ENCODE measurements at regions not wholly inside any gene's neighbourhood (a gene's known extent, or its start where the extent isn't known, plus 50 kb on each side); places are given as distances from the start of the nearest gene placed in this dataset.
"Not testable (repeated sequence)": the region's sequence is repeated elsewhere in the genome, so short reads cannot be mapped to it uniquely, and the experiment has no call there.

GRCh38 chr9:22170556-22170955 is 161.5 kb upstream of the CDKN2B start:
- no peaks in the 10 kb centered on the region for H3K9me3 Mint-ChIP-seq (ENCODE audit: unreplicated experiment)
- DNase-seq = no peak
- TF ChIP-seq CTCF (IDR thresholded peaks at IDR 0.05; ENCODE audit: partially characterized antibody, unreplicated experiment) = no peak
- no peak overlapping the region for H3K27ac Mint-ChIP-seq (ENCODE audit: unreplicated experiment)
- H3K36me3 Mint-ChIP-seq (ENCODE audit: unreplicated experiment) = no peaks in the 10 kb centered on the region
- peaks cover 2% of the 10 kb centered on the region for H3K27me3 Mint-ChIP-seq (ENCODE audit: unreplicated experiment)
- no peaks in the 10 kb centered on the region for H3K4me1 Mint-ChIP-seq (ENCODE audit: low read depth, unreplicated experiment)
- no peak overlapping the region for H3K4me3 Mint-ChIP-seq (ENCODE audit: unreplicated experiment)

- Mint-ChIP-seq H3K4me3 (ENCODE audit: unreplicated experiment) (no peak overlapping the region), H3K27me3 (ENCODE audit: unreplicated experiment) (peaks cover 2% of the 10 kb centered on the region), H3K36me3 (ENCODE audit: unreplicated experiment) (no peaks in the 10 kb centered on the region), H3K9me3 (ENCODE audit: unreplicated experiment) (no peaks in the 10 kb centered on the region), H3K4me1 (ENCODE audit: low read depth, unreplicated experiment) (no peaks in the 10 kb centered on the region), H3K27ac (ENCODE audit: unreplicated experiment) (no peak overlapping the region)
- no peak for TF ChIP-seq CTCF (IDR thresholded peaks at IDR 0.05; ENCODE audit: partially characterized antibody, unreplicated experiment)
- no peak for DNase-seq
Measured at GRCh38 chr9:22170990-22171670, 162.0 kb upstream of the CDKN2B start.

GRCh38 chr9:22171691-22172090 is 162.6 kb upstream of the CDKN2B start:
- Mint-ChIP-seq H3K9me3 (ENCODE audit: unreplicated experiment) (no peaks in the 10 kb centered on the region), H3K36me3 (ENCODE audit: unreplicated experiment) (no peaks in the 10 kb centered on the region), H3K4me3 (ENCODE audit: unreplicated experiment) (no peak overlapping the region), H3K27ac (ENCODE audit: unreplicated experiment) (no peak overlapping the region), H3K4me1 (ENCODE audit: low read depth, unreplicated experiment) (no peaks in the 10 kb centered on the region), H3K27me3 (ENCODE audit: unreplicated experiment) (peaks cover 2% of the 10 kb centered on the region)
- DNase-seq = no peak
- TF ChIP-seq CTCF (IDR thresholded peaks at IDR 0.05; ENCODE audit: partially characterized antibody, unreplicated experiment) = no peak

- no peak for DNase-seq
- H3K9me3 Mint-ChIP-seq (ENCODE audit: unreplicated experiment) = no peaks in the 10 kb centered on the region
- peaks cover 2% of the 10 kb centered on the region for H3K27me3 Mint-ChIP-seq (ENCODE audit: unreplicated experiment)
- no peak overlapping the region for H3K4me3 Mint-ChIP-seq (ENCODE audit: unreplicated experiment)
- H3K27ac Mint-ChIP-seq (ENCODE audit: unreplicated experiment) = no peak overlapping the region
- peaks cover 4% of the 10 kb centered on the region for H3K36me3 Mint-ChIP-seq (ENCODE audit: unreplicated experiment)
- no peak for TF ChIP-seq CTCF (IDR thresholded peaks at IDR 0.05; ENCODE audit: partially characterized antibody, unreplicated experiment)
- H3K4me1 Mint-ChIP-seq (ENCODE audit: low read depth, unreplicated experiment) = no peaks in the 10 kb centered on the region
Measured at GRCh38 chr9:22173908-22174307, 164.8 kb upstream of the CDKN2B start.

GRCh38 chr9:22175972-22176545 is 167.0 kb upstream of the CDKN2B start:
- Mint-ChIP-seq H3K9me3 (ENCODE audit: unreplicated experiment) (no peaks in the 10 kb centered on the region), H3K27me3 (ENCODE audit: unreplicated experiment) (peaks cover 2% of the 10 kb centered on the region), H3K4me1 (ENCODE audit: low read depth, unreplicated experiment) (no peaks in the 10 kb centered on the region), H3K4me3 (ENCODE audit: unreplicated experiment) (no peak overlapping the region), H3K27ac (ENCODE audit: unreplicated experiment) (no peak overlapping the region), H3K36me3 (ENCODE audit: unreplicated experiment) (peaks cover 4% of the 10 kb centered on the region)
- TF ChIP-seq CTCF (IDR thresholded peaks at IDR 0.05; ENCODE audit: partially characterized antibody, unreplicated experiment) = no peak
- no peak for DNase-seq

- H3K4me1 Mint-ChIP-seq (ENCODE audit: low read depth, unreplicated experiment); H3K36me3 Mint-ChIP-seq (ENCODE audit: unreplicated experiment); H3K9me3 Mint-ChIP-seq (ENCODE audit: unreplicated experiment); DNase-seq; H3K27me3 Mint-ChIP-seq (ENCODE audit: unreplicated experiment); H3K27ac Mint-ChIP-seq (ENCODE audit: unreplicated experiment); H3K4me3 Mint-ChIP-seq (ENCODE audit: unreplicated experiment): not testable (repeated sequence)
Measured at GRCh38 chr9:22181021-22181420, 171.9 kb upstream of the CDKN2B start.
